OCI-LY1 (cell line): ENCODE measurements at regions not wholly inside any gene's neighbourhood (a gene's known extent, or its start where the extent isn't known, plus 50 kb on each side); places are given as distances from the start of the nearest gene placed in this dataset.

Source experiments
- CTCF ChIP-seq: fragments of 200-600 bp; sonication (generic), shearing (Covaris generic); IDR thresholded peaks from 2 replicates; pipeline ENCODE4 v1.5.1; 2017; ENCODE audit warnings: mild to moderate bottlenecking, antibody characterized with exemption, low read length, moderate library complexity, mixed read lengths
- EZH2 ChIP-seq: fragments of 200-600 bp; sonication (generic), shearing (Covaris generic); IDR thresholded peaks from 2 replicates; pipeline ENCODE4 v1.8.0; 2017; ENCODE audit warnings: borderline replicate concordance, mixed run types, mild to moderate bottlenecking, antibody characterized with exemption, low read length, moderate library complexity, mixed read lengths

GRCh38 chr5:156197042-156197635, 129.8 kb upstream of the SGCD start:
- TF ChIP-seq CTCF (no peak), EZH2 (no peak)
